ENCODE measurements at regions not wholly inside any gene's neighbourhood (a gene's known extent, or its start where the extent isn't known, plus 50 kb on each side); places are given as distances from the start of the nearest gene placed in this dataset.

GRCh38 chr16:54480429-54480828 is 193.8 kb upstream of the IRX3 start:
- no peaks in the 10 kb centered on the region for H3K36me3 ChIP-seq (ENCODE audit: control insufficient read depth in 1 of 2, insufficient read depth in 2 of 2, low read depth in 1 of 2, low read length in 2 of 2)
- 66% methylated on average over 5 of the region's 5 CpGs for WGBS
- no peak overlapping the region for H2BK5ac ChIP-seq (ENCODE audit: low read depth, low read length, poor library complexity, severe bottlenecking)
- H3K9me3 ChIP-seq (ENCODE audit: control insufficient read depth, low read length): no peaks in the 10 kb centered on the region
- H2BK15ac ChIP-seq (ENCODE audit: low read depth, poor library complexity, severe bottlenecking): no peak overlapping the region
- H3K4ac ChIP-seq (ENCODE audit: low read depth in 1 of 2, low read length in 2 of 2): no peak overlapping the region
- no peak overlapping the region for H4K8ac ChIP-seq (ENCODE audit: low read length)
- no peak overlapping the region for H2AFZ ChIP-seq (ENCODE audit: low read depth, low read length)
- H4K91ac ChIP-seq (ENCODE audit: low read length): no peak overlapping the region
- peaks cover 0 to 10% of the 10 kb centered on the region in 2 experiments for H3K27me3 ChIP-seq (ENCODE audit: control insufficient read depth in 1 of 2, insufficient read depth in 1 of 2, low read length in 2 of 2)
- no peak overlapping the region for H2AK5ac ChIP-seq (ENCODE audit: low read length, severe bottlenecking)
- H3K23ac ChIP-seq (ENCODE audit: low read length in 2 of 2): no peak overlapping the region
- no peak for DNase-seq
- no peak overlapping the region for H3K4me3 ChIP-seq (ENCODE audit: insufficient read depth in 1 of 2, low read depth in 1 of 2, low read length in 2 of 2)
- no peak overlapping the region for H2BK12ac ChIP-seq (ENCODE audit: low read length in 2 of 2)
- no peak overlapping the region for H2BK120ac ChIP-seq (ENCODE audit: low read depth, low read length)
- H3K14ac ChIP-seq (ENCODE audit: low read length in 2 of 2): no peak overlapping the region
- no peak overlapping the region for H3K9ac ChIP-seq (ENCODE audit: low read length)
- H3K27ac ChIP-seq (ENCODE audit: low read length, poor library complexity, severe bottlenecking): no peak overlapping the region
- no peak overlapping the region for H3K4me2 ChIP-seq (ENCODE audit: low read length, poor library complexity, severe bottlenecking)
- H3K4me1 ChIP-seq (ENCODE audit: control insufficient read depth, insufficient read depth, low read depth, low read length): no peaks in the 10 kb centered on the region
- no peaks in the 10 kb centered on the region for H3K79me1 ChIP-seq (replicated peaks; ENCODE audit: low read length, poor library complexity, severe bottlenecking)
- H3K18ac ChIP-seq (ENCODE audit: low read depth in 1 of 2, low read length in 2 of 2): no peak overlapping the region

GRCh38 chr16:54479546-54479945 is 193.0 kb upstream of the IRX3 start:
- no peak overlapping the region for H3K18ac ChIP-seq (ENCODE audit: low read depth in 1 of 2, low read length in 2 of 2)
- H4K91ac ChIP-seq (ENCODE audit: low read length): no peak overlapping the region
- no peak overlapping the region for H4K8ac ChIP-seq (ENCODE audit: low read length)
- no peak overlapping the region for H2BK120ac ChIP-seq (ENCODE audit: low read depth, low read length)
- H2AFZ ChIP-seq (ENCODE audit: low read depth, low read length): no peak overlapping the region
- no peak for DNase-seq
- H3K9ac ChIP-seq (ENCODE audit: low read length): no peak overlapping the region
- H2BK15ac ChIP-seq (ENCODE audit: low read depth, poor library complexity, severe bottlenecking): no peak overlapping the region
- no peak overlapping the region for H3K27ac ChIP-seq (ENCODE audit: low read length, poor library complexity, severe bottlenecking)
- no peak overlapping the region for H2BK12ac ChIP-seq (ENCODE audit: low read length in 2 of 2)
- H3K79me1 ChIP-seq (replicated peaks; ENCODE audit: low read length, poor library complexity, severe bottlenecking): no peaks in the 10 kb centered on the region
- H2AK5ac ChIP-seq (ENCODE audit: low read length, severe bottlenecking): no peak overlapping the region
- no peak overlapping the region for H2BK5ac ChIP-seq (ENCODE audit: low read depth, low read length, poor library complexity, severe bottlenecking)
- no CpG with 5 or more reads among the region's 1 CpG for WGBS
- no peak overlapping the region for H3K4ac ChIP-seq (ENCODE audit: low read depth in 1 of 2, low read length in 2 of 2)
- no peaks in the 10 kb centered on the region for H3K4me1 ChIP-seq (ENCODE audit: control insufficient read depth, insufficient read depth, low read depth, low read length)
- peaks cover 0 to 7% of the 10 kb centered on the region in 2 experiments for H3K27me3 ChIP-seq (ENCODE audit: control insufficient read depth in 1 of 2, insufficient read depth in 1 of 2, low read length in 2 of 2)
- no peak overlapping the region for H3K23ac ChIP-seq (ENCODE audit: low read length in 2 of 2)
- H3K14ac ChIP-seq (ENCODE audit: low read length in 2 of 2): no peak overlapping the region
- H3K9me3 ChIP-seq (ENCODE audit: control insufficient read depth, low read length): no peaks in the 10 kb centered on the region
- H3K4me3 ChIP-seq (ENCODE audit: insufficient read depth in 1 of 2, low read depth in 1 of 2, low read length in 2 of 2): no peak overlapping the region
- H3K4me2 ChIP-seq (ENCODE audit: low read length, poor library complexity, severe bottlenecking): no peak overlapping the region
- H3K36me3 ChIP-seq (ENCODE audit: control insufficient read depth in 1 of 2, insufficient read depth in 2 of 2, low read depth in 1 of 2, low read length in 2 of 2): no peaks in the 10 kb centered on the region

- H3K27me3 ChIP-seq (ENCODE audit: control insufficient read depth in 1 of 2, insufficient read depth in 1 of 2, low read length in 2 of 2): peaks cover 0 to 3% of the 10 kb centered on the region in 2 experiments
- H4K8ac ChIP-seq (ENCODE audit: low read length): no peak overlapping the region
- H2BK5ac ChIP-seq (ENCODE audit: low read depth, low read length, poor library complexity, severe bottlenecking): no peak overlapping the region
- no peaks in the 10 kb centered on the region for H3K9me3 ChIP-seq (ENCODE audit: control insufficient read depth, low read length)
- no peak overlapping the region for H2AFZ ChIP-seq (ENCODE audit: low read depth, low read length)
- no peak overlapping the region for H2BK120ac ChIP-seq (ENCODE audit: low read depth, low read length)
- no peak overlapping the region for H2AK5ac ChIP-seq (ENCODE audit: low read length, severe bottlenecking)
- H3K18ac ChIP-seq (ENCODE audit: low read depth in 1 of 2, low read length in 2 of 2): no peak overlapping the region
- H3K9ac ChIP-seq (ENCODE audit: low read length): no peak overlapping the region
- H3K4me3 ChIP-seq (ENCODE audit: insufficient read depth in 1 of 2, low read depth in 1 of 2, low read length in 2 of 2): no peak overlapping the region
- no peak overlapping the region for H3K23ac ChIP-seq (ENCODE audit: low read length in 2 of 2)
- H4K91ac ChIP-seq (ENCODE audit: low read length): no peak overlapping the region
- no peaks in the 10 kb centered on the region for H3K4me1 ChIP-seq (ENCODE audit: control insufficient read depth, insufficient read depth, low read depth, low read length)
- H3K36me3 ChIP-seq (ENCODE audit: control insufficient read depth in 1 of 2, insufficient read depth in 2 of 2, low read depth in 1 of 2, low read length in 2 of 2): no peaks in the 10 kb centered on the region
- H2BK15ac ChIP-seq (ENCODE audit: low read depth, poor library complexity, severe bottlenecking): no peak overlapping the region
- H3K14ac ChIP-seq (ENCODE audit: low read length in 2 of 2): no peak overlapping the region
- H2BK12ac ChIP-seq (ENCODE audit: low read length in 2 of 2): no peak overlapping the region
- H3K4me2 ChIP-seq (ENCODE audit: low read length, poor library complexity, severe bottlenecking): no peak overlapping the region
- H3K4ac ChIP-seq (ENCODE audit: low read depth in 1 of 2, low read length in 2 of 2): no peak overlapping the region
- H3K27ac ChIP-seq (ENCODE audit: low read length, poor library complexity, severe bottlenecking): no peak overlapping the region
- 82% methylated on average over 6 of the region's 6 CpGs for WGBS
- no peaks in the 10 kb centered on the region for H3K79me1 ChIP-seq (replicated peaks; ENCODE audit: low read length, poor library complexity, severe bottlenecking)
- DNase-seq: no peak
Measured at GRCh38 chr16:54477714-54478113, 191.1 kb upstream of the IRX3 start.

- no peak overlapping the region for H2AFZ ChIP-seq (ENCODE audit: low read depth, low read length)
- no peaks in the 10 kb centered on the region for H3K79me1 ChIP-seq (replicated peaks; ENCODE audit: low read length, poor library complexity, severe bottlenecking)
- H3K9ac ChIP-seq (ENCODE audit: low read length): no peak overlapping the region
- H3K27me3 ChIP-seq (ENCODE audit: control insufficient read depth in 1 of 2, insufficient read depth in 1 of 2, low read length in 2 of 2): peaks cover 0 to 3% of the 10 kb centered on the region in 2 experiments
- H3K23ac ChIP-seq (ENCODE audit: low read length in 2 of 2): no peak overlapping the region
- no peak overlapping the region for H4K91ac ChIP-seq (ENCODE audit: low read length)
- no peak overlapping the region for H3K18ac ChIP-seq (ENCODE audit: low read depth in 1 of 2, low read length in 2 of 2)
- 90% methylated on average over 4 of the region's 5 CpGs for WGBS
- H2BK15ac ChIP-seq (ENCODE audit: low read depth, poor library complexity, severe bottlenecking): no peak overlapping the region
- H4K8ac ChIP-seq (ENCODE audit: low read length): no peak overlapping the region
- H2BK12ac ChIP-seq (ENCODE audit: low read length in 2 of 2): no peak overlapping the region
- H3K36me3 ChIP-seq (ENCODE audit: control insufficient read depth in 1 of 2, insufficient read depth in 2 of 2, low read depth in 1 of 2, low read length in 2 of 2): no peaks in the 10 kb centered on the region
- H3K4me2 ChIP-seq (ENCODE audit: low read length, poor library complexity, severe bottlenecking): no peak overlapping the region
- H3K4me3 ChIP-seq (ENCODE audit: insufficient read depth in 1 of 2, low read depth in 1 of 2, low read length in 2 of 2): no peak overlapping the region
- H2AK5ac ChIP-seq (ENCODE audit: low read length, severe bottlenecking): no peak overlapping the region
- no peaks in the 10 kb centered on the region for H3K9me3 ChIP-seq (ENCODE audit: control insufficient read depth, low read length)
- no peak overlapping the region for H3K4ac ChIP-seq (ENCODE audit: low read depth in 1 of 2, low read length in 2 of 2)
- H3K4me1 ChIP-seq (ENCODE audit: control insufficient read depth, insufficient read depth, low read depth, low read length): no peaks in the 10 kb centered on the region
- H2BK120ac ChIP-seq (ENCODE audit: low read depth, low read length): no peak overlapping the region
- no peak overlapping the region for H3K14ac ChIP-seq (ENCODE audit: low read length in 2 of 2)
- no peak overlapping the region for H2BK5ac ChIP-seq (ENCODE audit: low read depth, low read length, poor library complexity, severe bottlenecking)
- no peak for DNase-seq
- H3K27ac ChIP-seq (ENCODE audit: low read length, poor library complexity, severe bottlenecking): no peak overlapping the region
Measured at GRCh38 chr16:54475019-54475601, 188.5 kb upstream of the IRX3 start.
